Thyroid gland (tissue), 4 donors: ENCODE measurements at regions not wholly inside any gene's neighbourhood (a gene's known extent, or its start where the extent isn't known, plus 50 kb on each side); places are given as distances from the start of the nearest gene placed in this dataset.
"Not testable (repeated sequence)": the region's sequence is repeated elsewhere in the genome, so short reads cannot be mapped to it uniquely, and the experiment has no call there.

Source experiments
- POLR2A ChIP-seq, 2 donors: fragments of 450-650 bp; IDR thresholded peaks; one replicate each; pipeline ENCODE4 v1.6.1; 2017; ENCODE audit warnings: antibody characterized with exemption in 2 of 2, mild to moderate bottlenecking in 2 of 2, moderate library complexity in 1 of 2
- TF ChIP-seq, protein P1 (sequence below), 6 experiments: fragments of 200-600 bp in 3 of 6; fragments of 450-650 bp in 3 of 6; sonication (generic) in 3 of 6; IDR thresholded peaks; one replicate each; pipeline ENCODE4 v1.5.1; 2016 to 2019; ENCODE audit warnings: antibody characterized with exemption in 6 of 6, mild to moderate bottlenecking in 2 of 6, inconsistent platforms in 1 of 6, moderate library complexity in 1 of 6

DNA sequence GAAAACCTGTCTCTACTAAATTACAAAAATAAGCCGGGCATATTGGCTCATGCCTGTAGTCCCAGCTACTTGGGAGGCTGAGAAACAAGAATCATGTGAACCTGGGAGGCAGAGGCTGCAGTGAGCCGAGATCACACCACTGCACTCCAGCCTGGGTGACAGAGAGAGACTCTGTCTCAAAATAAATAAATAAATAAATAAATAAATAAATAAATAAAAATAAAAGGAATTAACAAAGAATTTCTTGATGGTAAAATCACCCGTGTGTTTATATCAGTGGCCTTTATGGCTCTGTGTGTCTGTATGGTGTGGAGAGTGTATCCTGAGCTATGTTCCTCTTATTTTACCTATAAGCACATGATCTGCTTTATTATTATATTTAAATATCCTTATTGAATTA, 520.5 kb upstream of the PFKP start:
- TF ChIP-seq, protein P1, sequence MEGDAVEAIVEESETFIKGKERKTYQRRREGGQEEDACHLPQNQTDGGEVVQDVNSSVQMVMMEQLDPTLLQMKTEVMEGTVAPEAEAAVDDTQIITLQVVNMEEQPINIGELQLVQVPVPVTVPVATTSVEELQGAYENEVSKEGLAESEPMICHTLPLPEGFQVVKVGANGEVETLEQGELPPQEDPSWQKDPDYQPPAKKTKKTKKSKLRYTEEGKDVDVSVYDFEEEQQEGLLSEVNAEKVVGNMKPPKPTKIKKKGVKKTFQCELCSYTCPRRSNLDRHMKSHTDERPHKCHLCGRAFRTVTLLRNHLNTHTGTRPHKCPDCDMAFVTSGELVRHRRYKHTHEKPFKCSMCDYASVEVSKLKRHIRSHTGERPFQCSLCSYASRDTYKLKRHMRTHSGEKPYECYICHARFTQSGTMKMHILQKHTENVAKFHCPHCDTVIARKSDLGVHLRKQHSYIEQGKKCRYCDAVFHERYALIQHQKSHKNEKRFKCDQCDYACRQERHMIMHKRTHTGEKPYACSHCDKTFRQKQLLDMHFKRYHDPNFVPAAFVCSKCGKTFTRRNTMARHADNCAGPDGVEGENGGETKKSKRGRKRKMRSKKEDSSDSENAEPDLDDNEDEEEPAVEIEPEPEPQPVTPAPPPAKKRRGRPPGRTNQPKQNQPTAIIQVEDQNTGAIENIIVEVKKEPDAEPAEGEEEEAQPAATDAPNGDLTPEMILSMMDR (IDR thresholded peaks at IDR 0.05): not testable (repeated sequence)
- TF ChIP-seq POLR2A (IDR thresholded peaks at IDR 0.05): not testable (repeated sequence)
